ENCODE measurements at regions not wholly inside any gene's neighbourhood (a gene's known extent, or its start where the extent isn't known, plus 50 kb on each side); places are given as distances from the start of the nearest gene placed in this dataset.

DNA sequence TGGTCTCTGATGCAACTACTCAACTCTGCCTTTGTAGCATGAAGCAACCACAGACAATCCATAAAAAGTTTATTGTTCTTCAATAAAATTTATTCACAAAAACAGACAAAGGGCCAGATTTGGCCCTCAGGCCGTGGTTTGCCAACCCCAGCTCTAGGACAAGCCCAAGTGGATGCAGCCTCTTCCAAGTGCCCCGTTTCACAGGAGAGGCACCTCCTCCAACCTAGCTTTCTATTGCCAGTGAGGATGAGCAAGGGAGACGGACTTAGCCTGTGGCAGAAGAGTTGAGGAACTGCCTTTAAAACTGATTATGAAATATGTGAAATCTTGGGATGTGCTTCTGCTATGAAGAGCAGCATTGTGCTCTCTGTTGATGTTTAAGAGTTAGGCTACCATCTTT is 105.4 kb downstream of the PSMG1 start:
- TF ChIP-seq CTCF (IDR thresholded peaks at IDR 0.05; ENCODE audit: low read length) = no peak
- TF ChIP-seq EZH2phosphoT487 (IDR thresholded peaks at IDR 0.05; ENCODE audit: low read length) = no peak
- no peak for TF ChIP-seq EZH2 (optimal IDR thresholded peaks at IDR 0.05; ENCODE audit: low read depth, low read length)
- no peaks in the 10 kb centered on the region for H3K79me2 ChIP-seq (ENCODE audit: low read length)
- peaks cover 1% of the 10 kb centered on the region; the same call in 1 of the 2 replicates for H3K27me3 ChIP-seq (replicated peaks; ENCODE audit: insufficient read depth, low read length)
- H3F3A ChIP-seq (ENCODE audit: insufficient read depth, low read length) = no peaks in the 10 kb centered on the region
- H2AFZ ChIP-seq (ENCODE audit: low read length) = no peak overlapping the region
- H3K9ac ChIP-seq (ENCODE audit: low read length) = no peak overlapping the region
- no peaks in the 10 kb centered on the region for H3K36me3 ChIP-seq (replicated peaks; ENCODE audit: insufficient read depth, low read length)
- H3K4me1 ChIP-seq (ENCODE audit: low read length) = no peaks in the 10 kb centered on the region
- H3K9me2 ChIP-seq (replicated peaks; ENCODE audit: insufficient read depth, low read length) = no peaks in the 10 kb centered on the region
- H4K20me1 ChIP-seq (ENCODE audit: insufficient read depth, low read length) = no peaks in the 10 kb centered on the region
- H3K9me3 ChIP-seq (replicated peaks; ENCODE audit: insufficient read depth, low read length) = no peaks in the 10 kb centered on the region
- H3K4me2 ChIP-seq (ENCODE audit: low read depth, low read length) = no peak overlapping the region
- DNase-seq = no peak
- no peak overlapping the region for H3K27ac ChIP-seq (ENCODE audit: low read length)
- no peak overlapping the region for H3K4me3 ChIP-seq (ENCODE audit: low read length)

DNA sequence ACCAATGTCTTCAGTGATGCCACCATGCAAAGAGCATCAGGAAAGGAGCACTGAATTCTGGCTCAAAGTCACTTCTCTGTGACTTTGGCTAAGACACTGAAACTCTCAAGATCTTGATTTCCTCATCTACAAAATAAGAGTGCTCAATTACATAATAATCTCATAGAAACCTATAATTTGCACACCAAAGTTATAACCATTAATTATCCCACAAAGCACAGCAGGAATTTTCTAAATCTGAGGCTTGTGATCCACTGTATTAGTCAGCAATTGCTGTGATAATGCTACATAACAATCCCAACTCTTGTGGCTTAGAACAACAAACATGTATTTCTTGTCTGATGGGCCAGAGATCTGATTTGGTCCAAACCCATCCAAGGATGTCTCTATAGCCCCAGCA is 108.7 kb downstream of the PSMG1 start:
- Histone ChIP-seq H3K9me2 (replicated peaks; ENCODE audit: insufficient read depth, low read length) (no peaks in the 10 kb centered on the region), H4K20me1 (ENCODE audit: insufficient read depth, low read length) (no peaks in the 10 kb centered on the region), H3K27ac (ENCODE audit: low read length) (no peak overlapping the region), H3K9ac (ENCODE audit: low read length) (no peak overlapping the region), H3F3A (ENCODE audit: insufficient read depth, low read length) (no peaks in the 10 kb centered on the region), H3K79me2 (ENCODE audit: low read length) (no peaks in the 10 kb centered on the region), H3K4me3 (ENCODE audit: low read length) (no peak overlapping the region), H3K27me3 (replicated peaks; ENCODE audit: insufficient read depth, low read length) (no peaks in the 10 kb centered on the region), H3K4me2 (ENCODE audit: low read depth, low read length) (no peak overlapping the region), H3K36me3 (replicated peaks; ENCODE audit: insufficient read depth, low read length) (no peaks in the 10 kb centered on the region), H3K9me3 (replicated peaks; ENCODE audit: insufficient read depth, low read length) (no peaks in the 10 kb centered on the region), H3K4me1 (ENCODE audit: low read length) (no peaks in the 10 kb centered on the region), H2AFZ (ENCODE audit: low read length) (no peak overlapping the region)
- TF ChIP-seq EZH2 (optimal IDR thresholded peaks at IDR 0.05; ENCODE audit: low read depth, low read length) (no peak), CTCF (IDR thresholded peaks at IDR 0.05; ENCODE audit: low read length) (no peak), EZH2phosphoT487 (IDR thresholded peaks at IDR 0.05; ENCODE audit: low read length) (no peak)
- no peak for DNase-seq

GRCh38 chr21:39073717-39074116 is 109.5 kb downstream of the PSMG1 start:
- H3K4me3 ChIP-seq (ENCODE audit: low read length) = no peak overlapping the region
- H3K4me1 ChIP-seq (ENCODE audit: low read length) = no peaks in the 10 kb centered on the region
- no peaks in the 10 kb centered on the region for H3K36me3 ChIP-seq (replicated peaks; ENCODE audit: insufficient read depth, low read length)
- TF ChIP-seq EZH2 (optimal IDR thresholded peaks at IDR 0.05; ENCODE audit: low read depth, low read length) = no peak
- no peak for TF ChIP-seq CTCF (IDR thresholded peaks at IDR 0.05; ENCODE audit: low read length)
- TF ChIP-seq EZH2phosphoT487 (IDR thresholded peaks at IDR 0.05; ENCODE audit: low read length) = no peak
- H3F3A ChIP-seq (ENCODE audit: insufficient read depth, low read length) = no peaks in the 10 kb centered on the region
- H3K9me2 ChIP-seq (replicated peaks; ENCODE audit: insufficient read depth, low read length) = no peaks in the 10 kb centered on the region
- DNase-seq = no peak
- H3K9ac ChIP-seq (ENCODE audit: low read length) = no peak overlapping the region
- H3K27ac ChIP-seq (ENCODE audit: low read length) = no peak overlapping the region
- H3K79me2 ChIP-seq (ENCODE audit: low read length) = no peaks in the 10 kb centered on the region
- no peaks in the 10 kb centered on the region for H4K20me1 ChIP-seq (ENCODE audit: insufficient read depth, low read length)
- H3K9me3 ChIP-seq (replicated peaks; ENCODE audit: insufficient read depth, low read length) = no peaks in the 10 kb centered on the region
- H3K4me2 ChIP-seq (ENCODE audit: low read depth, low read length) = no peak overlapping the region
- no peak overlapping the region for H2AFZ ChIP-seq (ENCODE audit: low read length)
- H3K27me3 ChIP-seq (replicated peaks; ENCODE audit: insufficient read depth, low read length) = no peaks in the 10 kb centered on the region

All from MM.1S (cell line).